ENCODE measurements at regions not wholly inside any gene's neighbourhood (a gene's known extent, or its start where the extent isn't known, plus 50 kb on each side); places are given as distances from the start of the nearest gene placed in this dataset.

DNA sequence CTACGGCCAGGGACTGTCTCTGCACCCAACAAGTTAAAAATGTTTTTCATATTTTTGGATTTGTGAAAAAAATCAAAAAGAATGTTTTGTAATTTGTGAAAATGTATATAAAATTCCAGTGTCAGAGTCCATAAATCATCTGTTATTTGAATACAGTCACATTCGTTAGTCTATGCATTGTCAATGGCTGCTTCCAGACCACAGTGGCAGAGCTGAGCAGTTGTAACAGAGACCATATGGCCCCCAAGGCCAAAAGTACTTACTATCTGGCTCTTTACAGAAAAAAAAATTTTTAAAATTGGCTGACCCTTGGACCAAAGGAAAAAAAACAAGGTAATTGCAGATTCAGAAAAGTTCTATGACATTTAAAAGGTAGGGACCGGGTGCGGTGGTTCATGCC lies 86.7 kb upstream of the ATL2 start:
- TF ChIP-seq, protein P1, sequence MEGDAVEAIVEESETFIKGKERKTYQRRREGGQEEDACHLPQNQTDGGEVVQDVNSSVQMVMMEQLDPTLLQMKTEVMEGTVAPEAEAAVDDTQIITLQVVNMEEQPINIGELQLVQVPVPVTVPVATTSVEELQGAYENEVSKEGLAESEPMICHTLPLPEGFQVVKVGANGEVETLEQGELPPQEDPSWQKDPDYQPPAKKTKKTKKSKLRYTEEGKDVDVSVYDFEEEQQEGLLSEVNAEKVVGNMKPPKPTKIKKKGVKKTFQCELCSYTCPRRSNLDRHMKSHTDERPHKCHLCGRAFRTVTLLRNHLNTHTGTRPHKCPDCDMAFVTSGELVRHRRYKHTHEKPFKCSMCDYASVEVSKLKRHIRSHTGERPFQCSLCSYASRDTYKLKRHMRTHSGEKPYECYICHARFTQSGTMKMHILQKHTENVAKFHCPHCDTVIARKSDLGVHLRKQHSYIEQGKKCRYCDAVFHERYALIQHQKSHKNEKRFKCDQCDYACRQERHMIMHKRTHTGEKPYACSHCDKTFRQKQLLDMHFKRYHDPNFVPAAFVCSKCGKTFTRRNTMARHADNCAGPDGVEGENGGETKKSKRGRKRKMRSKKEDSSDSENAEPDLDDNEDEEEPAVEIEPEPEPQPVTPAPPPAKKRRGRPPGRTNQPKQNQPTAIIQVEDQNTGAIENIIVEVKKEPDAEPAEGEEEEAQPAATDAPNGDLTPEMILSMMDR (IDR thresholded peaks at IDR 0.05), result no peak
- no peak for TF ChIP-seq EP300 (IDR thresholded peaks at IDR 0.05)

Data from gastroesophageal sphincter (tissue), 3 donors.